Common myeloid progenitor, CD34-positive (primary cell): ENCODE measurements at regions not wholly inside any gene's neighbourhood (a gene's known extent, or its start where the extent isn't known, plus 50 kb on each side); places are given as distances from the start of the nearest gene placed in this dataset.

Experiments used
- CTCF ChIA-PET: fragments of 350-600 bp; sonication (Branson Sonifier 250); formaldehyde crosslinking; loops from one replicate; lab custom pipeline; 2021; ENCODE audit warnings: antibody characterized with exemption; lab: Charles Lee
- POLR2A ChIA-PET: fragments of 350-600 bp; sonication (Branson Sonifier 250); formaldehyde crosslinking; loops from one replicate; lab custom pipeline; 2021; ENCODE audit warnings: antibody characterized with exemption; lab: Charles Lee
- DNase-seq, 3 donors: peaks; one replicate each; pipeline versions ENCODE4 v3.0.0 to v3.0.0-alpha.2; 2013
- H3K27ac ChIP-seq, 2 experiments: 1 replicate in 1 of 2; 2 replicates in 1 of 2; pipeline ENCODE4 v1.7.0; 2013; ENCODE audit warnings: inconsistent platforms in 2 of 2, low read length in 2 of 2, mild to moderate bottlenecking in 2 of 2, low read depth in 1 of 2, moderate library complexity in 1 of 2; ENCODE audit not compliant: severe bottlenecking in 2 of 2, insufficient read depth in 1 of 2, poor library complexity in 1 of 2
- H3K27me3 ChIP-seq, 5 experiments: replicated peaks in 2 of 5; 1 replicate in 3 of 5; 2 replicates in 2 of 5; pipeline versions ENCODE4 v1.6.1 to v1.7.0; 2013; ENCODE audit warnings: low read length in 4 of 5, mild to moderate bottlenecking in 2 of 5, moderate library complexity in 2 of 5, inconsistent platforms in 1 of 5; ENCODE audit not compliant: insufficient read depth in 5 of 5, control insufficient read depth in 4 of 5
- H3K36me3 ChIP-seq, 4 experiments: 1 replicate in 2 of 4; 2 replicates in 2 of 4; pipeline versions ENCODE4 v1.6.1 to v1.7.0; 2013; ENCODE audit warnings: low read length in 3 of 4, control low read depth in 1 of 4, mild to moderate bottlenecking in 1 of 4; ENCODE audit not compliant: control insufficient read depth in 4 of 4, insufficient read depth in 4 of 4
- H3K4me1 ChIP-seq, 4 experiments: 1 replicate in 3 of 4; 2 replicates in 1 of 4; pipeline versions ENCODE4 v1.6.1 to v1.7.1; 2013; ENCODE audit warnings: low read length in 3 of 4, mild to moderate bottlenecking in 3 of 4, control low read depth in 1 of 4, inconsistent platforms in 1 of 4, moderate library complexity in 1 of 4; ENCODE audit not compliant: control insufficient read depth in 4 of 4, insufficient read depth in 4 of 4; ENCODE audit errors: control extremely low read depth in 1 of 4
- H3K4me3 ChIP-seq, 7 experiments: 1 replicate in 4 of 7; 2 replicates in 3 of 7; pipeline versions ENCODE4 v1.5.1 to v1.7.0; 2013; ENCODE audit warnings: mild to moderate bottlenecking in 7 of 7, low read length in 6 of 7, moderate library complexity in 6 of 7, inconsistent platforms in 2 of 7, low read depth in 2 of 7, control low read depth in 1 of 7; ENCODE audit not compliant: insufficient read depth in 4 of 7, control insufficient read depth in 1 of 7; ENCODE audit errors: extremely low read depth in 1 of 7
- H3K9me3 ChIP-seq, 5 experiments: 1 replicate in 4 of 5; 2 replicates in 1 of 5; pipeline versions ENCODE4 v1.6.1 to v1.7.1; 2013; ENCODE audit warnings: low read length in 4 of 5, mild to moderate bottlenecking in 2 of 5, inconsistent platforms in 1 of 5, low read depth in 1 of 5, moderate library complexity in 1 of 5; ENCODE audit not compliant: control insufficient read depth in 4 of 5, insufficient read depth in 2 of 5; ENCODE audit errors: control extremely low read depth in 1 of 5
- WGBS: methylation state at CpG from one replicate; pipeline ENCODE4 v1.1.5; 2013; ENCODE audit not compliant: insufficient coverage; 5-methylcytosine and 5-hydroxymethylcytosine counted together

- Histone ChIP-seq H3K27ac (no peak overlapping the region), H3K27me3 (no peaks in the 10 kb centered on the region), H3K36me3 (no peaks in the 10 kb centered on the region), H3K4me1 (no peaks in the 10 kb centered on the region), H3K4me3 (no peak overlapping the region), H3K9me3 (no peaks in the 10 kb centered on the region)
- ChIA-PET CTCF (no interaction called here), POLR2A (no interaction called here)
- WGBS = 70% methylated on average over 1 of the region's 1 CpG
- no peak for DNase-seq
These were observed 284.2 kb upstream of the SGCD start for GRCh38 chr5:156042726-156043125.

- ChIA-PET CTCF (no interaction called here), POLR2A (no interaction called here)
- Histone ChIP-seq H3K27me3 (no peaks in the 10 kb centered on the region), H3K36me3 (no peaks in the 10 kb centered on the region), H3K9me3 (no peaks in the 10 kb centered on the region), H3K27ac (no peak overlapping the region), H3K4me1 (no peaks in the 10 kb centered on the region), H3K4me3 (no peak overlapping the region)
- no peak for DNase-seq
These were observed 283.6 kb upstream of the SGCD start for GRCh38 chr5:156043351-156043750.

- CTCF ChIA-PET = no interaction called here
- no peaks in the 10 kb centered on the region for H3K9me3 ChIP-seq
- H3K27ac ChIP-seq = no peak overlapping the region
- H3K36me3 ChIP-seq = no peaks in the 10 kb centered on the region
- no peak overlapping the region for H3K4me3 ChIP-seq
- DNase-seq = no peak
- no CpG with 5 or more reads among the region's 3 CpGs for WGBS
- no peaks in the 10 kb centered on the region for H3K27me3 ChIP-seq
- H3K4me1 ChIP-seq = no peaks in the 10 kb centered on the region
- POLR2A ChIA-PET = no interaction called here
These were observed 275.0 kb upstream of the SGCD start for GRCh38 chr5:156051972-156052371.

- POLR2A ChIA-PET = no interaction called here
- no peak for DNase-seq
- H3K36me3 ChIP-seq = no peaks in the 10 kb centered on the region
- 33% methylated on average over 1 of the region's 1 CpG for WGBS
- no peak overlapping the region for H3K27ac ChIP-seq
- no peak overlapping the region for H3K4me3 ChIP-seq
- no peaks in the 10 kb centered on the region for H3K9me3 ChIP-seq
- H3K27me3 ChIP-seq = no peaks in the 10 kb centered on the region
- H3K4me1 ChIP-seq = no peaks in the 10 kb centered on the region
- CTCF ChIA-PET = no interaction called here
These were observed 274.3 kb upstream of the SGCD start for GRCh38 chr5:156052656-156053055.

- ChIA-PET CTCF (no interaction called here), POLR2A (no interaction called here)
- Histone ChIP-seq H3K27ac (no peak overlapping the region), H3K36me3 (no peaks in the 10 kb centered on the region), H3K9me3 (no peaks in the 10 kb centered on the region), H3K4me1 (no peaks in the 10 kb centered on the region), H3K27me3 (no peaks in the 10 kb centered on the region), H3K4me3 (no peak overlapping the region)
- WGBS = 67% methylated on average over 1 of the region's 2 CpGs
- DNase-seq = no peak
These were observed 273.9 kb upstream of the SGCD start for GRCh38 chr5:156053056-156053455.

- ChIA-PET CTCF (no interaction called here), POLR2A (no interaction called here)
- Histone ChIP-seq H3K4me1 (no peaks in the 10 kb centered on the region), H3K36me3 (no peaks in the 10 kb centered on the region), H3K27me3 (no peaks in the 10 kb centered on the region), H3K4me3 (no peak overlapping the region), H3K9me3 (peaks cover 0 to 5% (median 2%) of the 10 kb centered on the region in 5 experiments), H3K27ac (no peak overlapping the region)
- no peak for DNase-seq
- WGBS = 57% methylated on average over 1 of the region's 4 CpGs
These were observed 250.1 kb upstream of the SGCD start for GRCh38 chr5:156076912-156077311.

- peaks cover 0 to 4% (median 3%) of the 10 kb centered on the region in 5 experiments for H3K9me3 ChIP-seq
- no peaks in the 10 kb centered on the region for H3K36me3 ChIP-seq
- no peaks in the 10 kb centered on the region for H3K4me1 ChIP-seq
- no peak overlapping the region for H3K4me3 ChIP-seq
- H3K27me3 ChIP-seq = no peaks in the 10 kb centered on the region
- 93% methylated on average over 3 of the region's 5 CpGs for WGBS
- POLR2A ChIA-PET = no interaction called here
- CTCF ChIA-PET = interaction anchor here (0.7 kb wide), 2 partner anchors 26 to 46 kb away, joined by 3 read pairs; no protein-coding TSS in a partner anchor
- no peak overlapping the region for H3K27ac ChIP-seq
- no peak for DNase-seq
These were observed 239.3 kb upstream of the SGCD start for GRCh38 chr5:156087577-156088110.
